Brain microvascular endothelial cell (primary cell): ENCODE measurements at regions not wholly inside any gene's neighbourhood (a gene's known extent, or its start where the extent isn't known, plus 50 kb on each side); places are given as distances from the start of the nearest gene placed in this dataset.
A peak's percentile ranks its signal among the peaks of the same experiment; 100 is the strongest.

Experiments used
- DNase-seq: peaks from one replicate; pipeline ENCODE4 v3.0.0-alpha.2; 2020
- H3K27ac ChIP-seq: fragments of 250-450 bp; sonication (Bioruptor Pico); 2 replicates; pipeline ENCODE4 v1.5.1; 2020; ENCODE audit warnings: mild to moderate bottlenecking, moderate library complexity
- H3K27me3 ChIP-seq: fragments of 250-450 bp; sonication (Bioruptor Pico); replicated peaks from 2 replicates; pipeline ENCODE4 v1.5.1; 2020; ENCODE audit warnings: mild to moderate bottlenecking
- H3K36me3 ChIP-seq: fragments of 250-450 bp; sonication (Bioruptor Pico); replicated peaks from 2 replicates; pipeline ENCODE4 v1.5.1; 2020; ENCODE audit warnings: mild to moderate bottlenecking
- H3K4me3 ChIP-seq: 2 replicates; pipeline ENCODE4 v1.5.1; 2011; ENCODE audit warnings: low read depth, mild to moderate bottlenecking, control low read depth, low read length, moderate library complexity
- CTCF ChIP-seq: IDR thresholded peaks from 2 replicates; pipeline ENCODE4 v1.5.1; 2011; ENCODE audit warnings: low read depth, mild to moderate bottlenecking, moderate library complexity, low read length, control low read depth, inconsistent platforms; ENCODE audit errors: missing control alignments
- in situ Hi-C: cut with HindIII; loops from 2 replicates; pipeline ENCODE4 v1.10.0; 2017; ENCODE audit warnings: low sequenced_read_pairs, low pct_ligation_motif_present

GRCh38 chr2:105545730-105546627, 147.1 kb upstream of the FHL2 start:
- H3K27ac ChIP-seq, result no peak overlapping the region
- peak; percentile 48 for DNase-seq
- peak; percentile 91 for TF ChIP-seq CTCF
- H3K4me3 ChIP-seq, result no peak overlapping the region
- H3K36me3 ChIP-seq, result no peaks in the 10 kb centered on the region
- H3K27me3 ChIP-seq, result no peaks in the 10 kb centered on the region
- in situ Hi-C loops, result no loop called here

- no peak overlapping the region for H3K4me3 ChIP-seq
- in situ Hi-C loops, result no loop called here
- DNase-seq, result no peak
- no peak for TF ChIP-seq CTCF
- H3K27me3 ChIP-seq, result no peaks in the 10 kb centered on the region
- no peaks in the 10 kb centered on the region for H3K36me3 ChIP-seq
- H3K27ac ChIP-seq, result no peak overlapping the region
Measured at GRCh38 chr2:105544591-105545377, 145.9 kb upstream of the FHL2 start.

GRCh38 chr2:105541189-105542050, 142.6 kb upstream of the FHL2 start:
- DNase-seq, result no peak
- Histone ChIP-seq H3K36me3 (no peaks in the 10 kb centered on the region), H3K27me3 (no peaks in the 10 kb centered on the region), H3K27ac (no peak overlapping the region), H3K4me3 (no peak overlapping the region)
- in situ Hi-C loops, result no loop called here
- no peak for TF ChIP-seq CTCF

- Histone ChIP-seq H3K27me3 (no peaks in the 10 kb centered on the region), H3K36me3 (no peaks in the 10 kb centered on the region), H3K4me3 (no peak overlapping the region), H3K27ac (no peak overlapping the region)
- no peak for DNase-seq
- in situ Hi-C loops, result no loop called here
- TF ChIP-seq CTCF, result no peak
Measured at GRCh38 chr2:105540642-105541041, 141.8 kb upstream of the FHL2 start.

- no peak for DNase-seq
- in situ Hi-C loops, result no loop called here
- no peak overlapping the region for H3K4me3 ChIP-seq
Measured at GRCh38 chr2:105539331-105539730, 140.5 kb upstream of the FHL2 start.

More at GRCh38 chr2:105539331-105539730, 140.5 kb upstream of the FHL2 start:
- Histone ChIP-seq H3K27me3 (no peaks in the 10 kb centered on the region), H3K36me3 (no peaks in the 10 kb centered on the region), H3K27ac (no peak overlapping the region)
- TF ChIP-seq CTCF, result no peak
